Esophagus (tissue), 2 donors: ENCODE measurements at regions not wholly inside any gene's neighbourhood (a gene's known extent, or its start where the extent isn't known, plus 50 kb on each side); places are given as distances from the start of the nearest gene placed in this dataset.

Source experiments
- H3K27ac ChIP-seq, 2 donors: one replicate each; pipeline ENCODE4 v1.5.1; 2013; ENCODE audit warnings: low read depth in 2 of 2, mild to moderate bottlenecking in 2 of 2, inconsistent platforms in 1 of 2, low read length in 1 of 2, moderate library complexity in 1 of 2
- H3K27me3 ChIP-seq, 2 donors: one replicate each; pipeline ENCODE4 v1.6.1; 2013; ENCODE audit warnings: low read length in 2 of 2, control low read depth in 1 of 2, mild to moderate bottlenecking in 1 of 2; ENCODE audit not compliant: insufficient read depth in 2 of 2, control insufficient read depth in 1 of 2
- H3K36me3 ChIP-seq, 2 donors: one replicate each; pipeline ENCODE4 v1.6.1; 2013; ENCODE audit warnings: low read length in 1 of 2; ENCODE audit not compliant: control insufficient read depth in 2 of 2, insufficient read depth in 2 of 2
- H3K4me1 ChIP-seq, 2 donors: one replicate each; pipeline ENCODE4 v1.6.1; 2013; ENCODE audit warnings: low read length in 1 of 2; ENCODE audit not compliant: control insufficient read depth in 2 of 2, insufficient read depth in 2 of 2
- H3K4me3 ChIP-seq, 2 donors: one replicate each; pipeline ENCODE4 v1.5.1; 2013; ENCODE audit warnings: low read length in 2 of 2, mild to moderate bottlenecking in 2 of 2, low read depth in 1 of 2, moderate library complexity in 1 of 2
- H3K9me3 ChIP-seq, 2 donors: one replicate each; pipeline ENCODE4 v1.6.1; 2013; ENCODE audit warnings: mild to moderate bottlenecking in 2 of 2, low read depth in 1 of 2, low read length in 1 of 2, moderate library complexity in 1 of 2; ENCODE audit not compliant: control insufficient read depth in 2 of 2, insufficient read depth in 1 of 2
- WGBS, 2 donors: extraction: QIAGEN DNeasy Blood & Tissue Kit; methylation state at CpG; one replicate each; pipeline ENCODE4 v1.1.7; 2013; 5-methylcytosine and 5-hydroxymethylcytosine counted together
- donor health status: healthy with polysubstance abuse.
- donor health status: Bipolar disorder and iron deficiency.

- Histone ChIP-seq H3K27me3 (no peaks in the 10 kb centered on the region), H3K27ac (peak overlapping the region; percentile 98 to 99), H3K36me3 (no peaks in the 10 kb centered on the region), H3K9me3 (no peaks in the 10 kb centered on the region), H3K4me1 (peaks cover 0 to 13% of the 10 kb centered on the region in 2 donors), H3K4me3 (no peak overlapping the region)
- WGBS, 2 donors, result 67 to 75% methylated on average over 5 of the region's 5 CpGs
Measured at GRCh38 chr9:129382281-129383018, 204.4 kb upstream of the IER5L start.

DNA sequence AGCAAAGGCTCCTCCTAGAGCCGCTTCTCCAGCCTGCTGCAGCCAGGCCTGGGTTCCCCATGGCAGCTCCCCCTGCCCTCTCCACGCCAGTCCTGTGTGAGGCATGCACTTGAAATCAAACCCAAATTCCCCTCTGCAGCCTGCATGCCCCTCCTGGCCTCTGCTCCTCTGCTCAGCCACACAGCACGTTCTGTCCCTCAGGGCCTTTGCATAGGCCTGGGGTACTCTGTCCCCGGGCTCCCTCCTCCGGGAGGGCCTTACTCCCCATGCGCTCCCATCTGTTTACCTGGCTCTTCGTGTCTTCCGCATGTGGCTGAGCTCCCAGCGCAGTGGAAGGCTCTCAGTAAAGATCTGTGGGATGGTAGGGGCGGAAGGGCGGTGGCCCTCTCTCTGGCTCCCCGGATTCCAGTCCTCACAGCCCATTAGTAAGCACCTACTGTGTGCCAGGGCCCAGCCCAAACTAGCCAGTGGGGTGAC lies 203.5 kb upstream of the IER5L start:
- WGBS, 2 donors, result 89 to 91% methylated on average over 12 of the region's 12 CpGs
- Histone ChIP-seq H3K4me3 (no peak overlapping the region), H3K36me3 (no peaks in the 10 kb centered on the region), H3K27ac (no peak overlapping the region), H3K4me1 (peaks cover 0 to 13% of the 10 kb centered on the region in 2 donors), H3K27me3 (no peaks in the 10 kb centered on the region), H3K9me3 (no peaks in the 10 kb centered on the region)

DNA sequence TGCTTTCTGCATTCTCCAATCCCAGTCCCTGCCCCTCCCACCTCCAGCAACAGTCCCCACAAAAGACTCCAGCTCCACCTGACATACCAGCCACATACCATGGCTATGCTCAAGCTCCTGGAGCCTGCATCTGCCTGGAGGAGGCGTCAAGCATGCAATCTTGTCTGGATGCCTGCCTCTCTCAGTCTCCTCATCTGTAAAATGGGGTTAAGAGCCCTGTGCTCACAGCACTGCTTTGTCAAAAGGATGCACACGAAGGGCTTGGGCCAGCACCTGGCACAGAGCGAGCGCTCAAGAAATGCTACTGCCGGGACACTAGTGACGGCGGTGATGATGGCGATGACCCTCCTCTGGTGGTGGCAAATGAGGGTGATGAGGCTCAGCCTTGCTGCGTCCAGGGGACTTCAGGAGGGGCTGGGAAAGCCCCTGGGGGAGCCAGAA lies 202.9 kb upstream of the IER5L start:
- H3K9me3 ChIP-seq, result no peaks in the 10 kb centered on the region
- H3K27me3 ChIP-seq, result no peaks in the 10 kb centered on the region
- no peak overlapping the region for H3K27ac ChIP-seq
- WGBS, 2 donors, result 96% methylated on average over 9 of the region's 9 CpGs
- H3K4me3 ChIP-seq, result no peak overlapping the region
- H3K4me1 ChIP-seq, result peaks cover 0 to 13% of the 10 kb centered on the region in 2 donors
- H3K36me3 ChIP-seq, result no peaks in the 10 kb centered on the region

DNA sequence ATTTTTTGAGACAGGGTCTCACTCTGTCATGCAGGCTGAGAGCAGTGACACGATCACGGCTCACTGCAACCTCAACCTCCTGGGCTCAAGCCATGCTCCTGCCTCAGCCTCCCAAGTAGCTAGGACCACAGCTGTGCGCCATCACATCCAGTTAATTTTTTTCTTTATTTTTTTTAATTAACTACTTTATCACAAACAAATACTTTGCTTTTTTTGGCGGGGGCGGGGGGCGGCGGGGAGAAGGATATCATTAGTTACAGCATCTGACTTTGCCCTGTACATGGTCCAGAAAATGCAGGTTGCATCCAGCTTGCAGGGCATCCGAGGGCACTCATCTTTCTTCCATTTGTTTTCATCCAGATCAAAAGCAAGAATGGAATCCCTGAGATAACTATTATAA lies 201.8 kb upstream of the IER5L start:
- no peaks in the 10 kb centered on the region for H3K36me3 ChIP-seq
- H3K4me3 ChIP-seq, result no peak overlapping the region
- no peak overlapping the region for H3K27ac ChIP-seq
- no peaks in the 10 kb centered on the region for H3K27me3 ChIP-seq
- peaks cover 0 to 13% of the 10 kb centered on the region in 2 donors for H3K4me1 ChIP-seq
- no peaks in the 10 kb centered on the region for H3K9me3 ChIP-seq
- WGBS, 2 donors, result 72 to 78% methylated on average over 8 of the region's 8 CpGs

DNA sequence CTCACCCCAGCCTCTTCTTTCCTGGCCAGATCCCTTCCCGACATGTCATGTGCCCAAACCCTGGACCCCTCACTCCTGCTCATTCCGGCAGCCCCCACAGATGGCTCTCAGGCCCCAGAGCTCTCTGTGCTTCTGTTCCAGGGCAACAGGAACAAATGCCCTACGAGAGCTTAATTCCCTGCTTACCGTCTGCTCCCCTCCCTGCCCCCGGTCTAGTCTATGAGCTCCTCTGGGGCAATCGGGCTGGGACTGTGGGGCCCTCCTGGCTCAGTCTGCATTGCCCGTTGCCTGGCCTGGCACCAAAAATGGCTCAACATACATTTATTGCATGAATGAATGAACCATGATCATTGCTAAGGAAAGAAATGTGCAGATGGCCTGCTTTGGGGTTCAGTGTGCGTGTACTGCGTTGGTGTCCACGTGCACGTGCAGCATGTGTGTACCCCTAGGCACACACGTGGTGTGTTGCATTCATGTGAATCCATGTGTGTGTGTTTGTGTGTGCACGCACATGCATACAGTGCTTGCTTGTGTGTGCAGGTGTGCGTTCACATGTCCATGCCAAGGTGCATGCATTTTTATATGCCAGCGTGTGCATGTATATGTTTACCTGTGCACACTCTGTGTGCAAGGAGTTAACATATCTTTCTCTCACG lies 201.2 kb upstream of the IER5L start:
- Histone ChIP-seq H3K4me3 (no peak overlapping the region), H3K27me3 (no peaks in the 10 kb centered on the region), H3K36me3 (no peaks in the 10 kb centered on the region), H3K9me3 (no peaks in the 10 kb centered on the region), H3K4me1 (peaks cover 0 to 13% of the 10 kb centered on the region in 2 donors), H3K27ac (no peak overlapping the region)
- 85 to 86% methylated on average over 16 of the region's 16 CpGs for WGBS, 2 donors

DNA sequence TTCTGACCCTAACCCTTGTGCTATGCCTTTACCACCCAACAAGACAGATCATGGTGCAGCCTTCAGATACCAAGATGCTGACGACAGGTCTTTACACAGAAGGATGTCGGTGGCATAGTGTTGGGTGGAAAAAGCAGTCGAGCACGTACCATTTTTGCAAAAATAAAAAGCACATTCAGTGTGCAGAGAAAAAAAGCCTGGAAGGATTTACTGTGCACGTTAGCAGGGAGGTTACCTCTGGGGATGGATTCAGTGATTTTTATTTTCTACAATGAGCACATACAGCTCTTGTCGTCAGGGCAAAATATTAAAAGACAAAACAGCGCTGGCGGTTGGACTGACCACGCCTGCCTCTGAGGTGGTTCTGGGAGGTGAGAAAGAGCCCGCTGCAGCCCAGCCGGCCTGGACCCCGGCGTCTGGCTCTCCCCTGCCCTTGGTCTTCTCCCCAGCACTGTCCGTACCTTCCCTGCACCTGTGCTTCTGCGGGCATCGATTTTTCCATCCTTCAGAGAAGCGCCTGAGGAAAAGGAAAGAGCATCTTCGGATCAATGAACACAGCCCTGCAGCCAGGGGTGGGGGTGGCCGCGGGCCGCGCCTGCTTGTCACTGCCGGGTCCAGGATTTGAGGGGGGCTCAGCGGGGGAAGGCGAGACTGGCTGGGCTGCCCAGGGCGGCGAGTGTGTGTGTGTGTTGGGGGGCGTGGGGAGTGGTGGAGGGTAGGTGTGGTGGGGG lies 200.0 kb upstream of the IER5L start:
- 65 to 68% methylated on average over 28 of the region's 28 CpGs for WGBS, 2 donors
- no peak overlapping the region for H3K4me3 ChIP-seq
- no peaks in the 10 kb centered on the region for H3K36me3 ChIP-seq
- peaks cover 0 to 8% of the 10 kb centered on the region in 2 donors for H3K4me1 ChIP-seq
- H3K27me3 ChIP-seq, result no peaks in the 10 kb centered on the region
- no peaks in the 10 kb centered on the region for H3K9me3 ChIP-seq
- H3K27ac ChIP-seq, result no peak overlapping the region

DNA sequence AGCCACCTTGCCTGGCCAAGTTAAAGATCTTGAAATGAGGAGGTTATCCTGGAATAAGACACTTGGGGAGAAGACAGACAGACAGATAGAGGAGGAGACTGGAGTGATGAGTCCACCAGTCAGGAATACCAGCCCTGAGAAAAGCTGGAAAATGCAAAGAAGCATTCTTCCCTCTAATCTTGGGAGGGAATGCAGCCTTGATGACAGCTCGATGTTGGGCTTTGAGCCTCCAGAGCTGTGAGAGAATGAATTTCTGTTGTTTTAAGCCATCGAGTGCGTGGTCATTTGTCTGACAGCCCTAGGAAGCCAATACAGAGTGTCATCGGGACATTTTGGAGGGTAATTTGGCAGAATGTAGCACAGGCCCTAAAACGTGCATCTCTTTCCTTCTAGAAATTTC lies 199.1 kb upstream of the IER5L start:
- Histone ChIP-seq H3K27ac (no peak overlapping the region), H3K9me3 (no peaks in the 10 kb centered on the region), H3K27me3 (no peaks in the 10 kb centered on the region), H3K4me1 (peaks cover 0 to under 1% of the 10 kb centered on the region in 2 donors), H3K36me3 (no peaks in the 10 kb centered on the region), H3K4me3 (no peak overlapping the region)
- 78 to 85% methylated on average over 5 of the region's 5 CpGs for WGBS, 2 donors

DNA sequence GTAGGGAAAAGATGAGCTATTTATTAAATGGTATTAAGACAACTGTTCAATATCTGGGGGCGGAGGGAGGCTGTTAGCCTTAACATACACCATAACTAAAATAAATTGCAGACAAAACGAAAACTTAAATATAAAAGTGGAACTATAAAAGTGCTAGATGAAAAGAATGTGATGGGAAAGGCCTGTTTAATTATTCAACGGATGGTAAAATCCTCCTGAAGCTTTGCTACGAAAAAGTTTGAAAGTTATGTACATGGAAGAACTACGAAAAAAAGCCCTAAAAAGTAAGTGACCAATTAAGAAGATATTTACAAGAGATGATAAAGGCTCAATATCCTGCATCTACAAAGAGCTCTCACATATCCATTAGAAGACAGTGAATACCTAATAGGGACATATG lies 197.8 kb upstream of the IER5L start:
- 92% methylated on average over 5 of the region's 5 CpGs for WGBS, 2 donors
- H3K36me3 ChIP-seq, result no peaks in the 10 kb centered on the region
- H3K4me3 ChIP-seq, result no peak overlapping the region
- H3K27ac ChIP-seq, result no peak overlapping the region
- H3K27me3 ChIP-seq, result no peaks in the 10 kb centered on the region
- no peaks in the 10 kb centered on the region for H3K9me3 ChIP-seq
- H3K4me1 ChIP-seq, result no peaks in the 10 kb centered on the region

DNA sequence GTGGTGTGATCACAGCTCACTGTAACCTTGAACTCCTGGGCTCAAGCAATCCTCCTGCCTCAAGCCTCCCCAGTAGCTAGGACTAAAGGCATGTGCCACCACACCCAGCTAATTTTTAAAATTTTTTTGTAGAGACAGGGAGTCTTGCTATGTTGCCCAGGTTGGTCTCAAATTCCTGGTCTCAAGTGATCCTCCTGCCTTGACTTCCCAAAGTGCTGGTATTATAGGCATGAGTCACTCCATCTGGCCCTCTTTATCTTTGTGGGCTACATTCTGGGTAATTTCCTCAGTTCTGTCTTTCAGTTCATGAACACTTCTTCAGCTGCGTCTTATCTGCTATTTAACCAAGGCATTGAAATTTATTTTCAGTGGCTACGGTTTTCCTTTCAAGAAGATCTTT lies 196.6 kb upstream of the IER5L start:
- Histone ChIP-seq H3K36me3 (no peaks in the 10 kb centered on the region), H3K4me1 (no peaks in the 10 kb centered on the region), H3K9me3 (no peaks in the 10 kb centered on the region), H3K27me3 (no peaks in the 10 kb centered on the region), H3K27ac (no peak overlapping the region), H3K4me3 (no peak overlapping the region)
- 94 to 100% methylated on average over 2 of the region's 2 CpGs for whole genome bisulfite sequencing, 2 donors
